H4 (cell line): ENCODE measurements at regions not wholly inside any gene's neighbourhood (a gene's known extent, or its start where the extent isn't known, plus 50 kb on each side); places are given as distances from the start of the nearest gene placed in this dataset.
A peak's percentile ranks its signal among the peaks of the same experiment; 100 is the strongest.
"Not testable (repeated sequence)": the region's sequence is repeated elsewhere in the genome, so short reads cannot be mapped to it uniquely, and the experiment has no call there.

ENCODE experiments used
- DNase-seq: peaks from one replicate; pipeline ENCODE4 v3.0.0-alpha.2; 2015; ENCODE audit warnings: low spot score

- DNase-seq, result no peak
Measured at GRCh38 chr14:87632796-87633195, 360.2 kb downstream of the GALC start.

- no peak for DNase-seq
Measured at GRCh38 chr14:87630846-87631245, 362.1 kb downstream of the GALC start.

- DNase-seq, result no peak
Measured at GRCh38 chr14:87629788-87630187, 363.2 kb downstream of the GALC start.

GRCh38 chr14:87628780-87629179 lies 364.2 kb downstream of the GALC start:
- DNase-seq, result no peak

- peak; percentile 58 for DNase-seq
Measured at GRCh38 chr14:87628129-87628528, 364.9 kb downstream of the GALC start.

- no peak for DNase-seq
Measured at GRCh38 chr14:87626266-87626665, 366.7 kb downstream of the GALC start.

DNA sequence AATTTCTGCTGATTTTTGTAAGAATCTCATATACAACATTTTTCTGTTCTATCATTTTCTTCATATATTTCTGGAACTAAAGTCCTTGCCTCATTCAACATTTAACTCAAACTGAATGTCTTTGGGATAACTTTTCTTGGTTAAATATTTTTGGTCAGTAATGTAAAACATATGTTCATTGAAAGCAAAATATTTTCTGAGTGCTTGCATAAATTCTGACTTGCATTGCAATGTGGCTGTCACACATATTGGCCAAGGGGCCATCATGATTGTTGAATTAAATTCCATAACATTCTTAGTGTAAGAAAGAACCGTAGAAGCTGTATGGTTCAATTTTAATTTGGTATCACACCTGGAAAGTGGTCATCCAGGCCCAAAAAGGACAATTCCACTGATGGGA lies 369.4 kb downstream of the GALC start:
- no peak for DNase-seq

- DNase-seq, result no peak
Measured at GRCh38 chr14:87617079-87617478, 375.9 kb downstream of the GALC start.

DNA sequence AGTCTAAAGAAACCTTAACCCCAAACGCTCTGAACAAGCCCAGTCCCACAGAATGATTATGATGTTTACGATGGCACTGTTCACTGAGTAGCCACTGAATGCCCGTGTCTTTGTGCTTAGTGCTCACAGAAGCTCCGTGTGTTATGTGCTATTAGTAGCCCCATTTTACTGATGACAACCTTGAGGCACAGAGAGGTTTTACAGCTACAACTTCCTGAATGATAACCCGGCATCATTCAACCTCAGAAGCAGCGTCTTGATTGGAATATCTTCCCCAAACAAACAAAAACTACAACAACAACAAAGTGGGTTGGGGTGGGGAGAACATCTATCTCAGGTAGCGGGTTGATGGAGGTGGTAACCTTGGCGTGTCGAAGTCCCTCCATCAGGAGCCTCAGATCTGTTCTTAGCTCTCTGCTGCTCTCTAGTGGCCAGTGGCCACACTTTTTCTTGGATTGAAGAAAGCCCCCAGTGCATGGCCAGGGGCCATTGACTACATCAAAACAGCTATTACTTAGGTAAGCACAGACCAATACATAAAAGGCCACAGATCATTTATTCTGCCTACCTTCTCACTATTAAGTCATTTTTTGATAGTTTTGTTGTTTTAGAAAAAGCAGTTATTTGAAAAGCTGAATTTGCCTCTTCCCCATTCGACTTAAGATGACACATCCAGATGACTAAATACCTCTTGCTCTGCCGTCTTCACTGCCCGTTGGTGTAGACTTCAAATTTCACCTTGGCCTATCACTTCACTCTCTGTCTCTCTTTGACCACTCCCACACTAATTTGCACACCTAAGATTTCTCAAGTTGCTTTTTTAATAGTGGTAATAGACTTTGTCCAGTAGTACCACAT lies 376.9 kb downstream of the GALC start:
- peak; percentile 44 for DNase-seq

DNA sequence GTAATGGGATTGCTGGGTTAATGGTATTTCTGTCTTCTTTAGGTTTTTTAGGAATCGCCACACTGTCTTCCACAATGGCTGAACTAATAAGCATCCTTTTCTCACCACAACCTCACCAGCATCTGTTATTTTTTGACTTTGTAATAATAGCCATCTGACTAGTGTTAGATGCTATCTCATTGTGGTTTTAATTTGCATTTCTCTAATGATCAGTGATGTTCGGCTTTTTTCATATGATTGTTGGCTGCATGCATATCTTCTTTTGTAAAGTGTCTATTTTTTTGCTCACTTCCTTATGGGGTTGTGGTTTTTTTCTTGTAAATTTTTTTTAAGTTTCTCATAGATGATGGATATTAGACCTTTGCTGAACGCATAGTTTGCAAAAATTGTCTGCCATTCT lies 377.9 kb downstream of the GALC start:
- DNase-seq, result no peak

- no peak for DNase-seq
Measured at GRCh38 chr14:87613881-87614280, 379.1 kb downstream of the GALC start.

DNA sequence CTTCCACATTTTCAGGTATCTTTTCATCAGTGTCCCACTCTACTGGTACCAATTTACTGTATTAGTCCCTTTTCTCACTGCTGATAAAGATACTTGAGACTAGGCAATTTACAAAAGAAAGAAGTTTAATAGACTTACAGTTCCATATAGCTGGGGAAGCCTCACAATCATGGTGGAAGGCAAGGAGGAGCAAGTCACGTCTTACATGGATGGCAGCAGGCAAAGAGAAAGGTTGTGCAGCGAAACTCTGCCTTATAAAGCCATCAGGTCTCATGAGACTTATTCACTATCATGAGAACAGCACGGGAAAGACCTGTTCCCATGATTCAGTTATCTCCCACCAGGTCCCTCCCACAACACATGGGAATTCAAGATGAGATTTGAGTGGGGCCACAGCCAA lies 385.9 kb downstream of the GALC start:
- not testable (repeated sequence) for DNase-seq

DNA sequence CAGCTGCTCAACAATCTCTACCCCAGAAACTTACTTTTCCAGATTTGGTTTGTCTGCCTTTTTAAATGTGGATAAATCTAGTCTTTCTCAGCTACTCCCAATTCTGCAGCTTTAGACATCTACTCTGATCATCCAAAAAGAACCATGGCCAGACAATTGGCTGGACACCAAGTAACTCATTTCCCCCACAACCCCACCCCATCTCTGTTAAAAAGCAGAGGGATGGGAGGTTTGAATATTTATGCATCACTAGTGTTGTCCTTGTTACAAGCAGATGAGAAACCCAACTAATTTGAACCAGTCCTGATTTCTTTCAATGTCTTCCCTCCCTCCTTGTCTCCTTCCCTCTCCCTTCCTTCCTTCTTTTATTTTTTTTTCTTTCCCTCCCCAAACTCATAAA lies 391.9 kb downstream of the GALC start:
- no peak for DNase-seq

- DNase-seq, result no peak
Measured at GRCh38 chr14:87600240-87600639, 392.7 kb downstream of the GALC start.

GRCh38 chr14:87581298-87581697 lies 411.7 kb downstream of the GALC start:
- no peak for DNase-seq

GRCh38 chr14:87579036-87579435 lies 413.9 kb downstream of the GALC start:
- DNase-seq, result no peak

GRCh38 chr14:87575378-87575777 lies 417.6 kb downstream of the GALC start:
- DNase-seq, result no peak

DNA sequence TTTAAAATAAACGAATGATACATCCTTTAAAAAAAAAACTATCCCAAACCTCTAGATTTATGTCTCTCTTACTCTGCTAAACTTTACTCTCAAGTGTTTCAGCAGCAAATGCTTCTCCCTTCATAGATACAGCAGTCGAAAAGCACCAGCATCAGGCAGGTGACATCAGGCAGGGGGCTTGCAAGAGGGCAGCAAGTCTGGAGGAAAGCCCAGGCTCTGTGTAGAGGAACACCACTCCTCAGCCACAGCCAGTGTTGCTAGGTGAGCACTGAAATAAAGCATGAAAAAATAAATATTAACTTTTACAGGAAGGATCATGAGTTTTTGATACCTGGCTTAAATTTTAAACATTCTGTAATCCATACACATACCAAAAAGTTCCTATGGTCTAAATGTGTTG lies 419.4 kb downstream of the GALC start:
- no peak for DNase-seq

- DNase-seq, result no peak
Measured at GRCh38 chr14:87567618-87568295, 425.2 kb downstream of the GALC start.

GRCh38 chr14:87566991-87567390 lies 426.0 kb downstream of the GALC start:
- peak; percentile 5 for DNase-seq

DNA sequence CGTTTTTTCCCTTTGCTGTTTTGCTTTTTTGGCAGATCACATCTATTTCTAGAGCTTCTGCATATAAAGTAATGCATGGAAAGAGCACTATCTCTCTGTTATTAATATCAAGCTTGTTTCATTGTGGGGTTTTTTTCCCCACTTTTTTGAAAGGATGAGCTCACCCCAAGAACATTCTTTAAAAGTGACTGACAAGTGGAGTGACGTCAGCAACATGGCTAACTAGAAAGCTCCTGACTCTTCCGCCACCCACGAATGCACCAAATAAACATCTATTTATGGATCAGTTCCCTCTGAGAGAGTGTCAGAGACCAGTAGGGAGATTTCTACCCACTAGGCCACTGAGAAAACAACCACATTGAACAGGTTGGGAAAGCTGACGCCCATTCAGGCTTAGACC lies 445.4 kb downstream of the GALC start:
- no peak for DNase-seq

DNA sequence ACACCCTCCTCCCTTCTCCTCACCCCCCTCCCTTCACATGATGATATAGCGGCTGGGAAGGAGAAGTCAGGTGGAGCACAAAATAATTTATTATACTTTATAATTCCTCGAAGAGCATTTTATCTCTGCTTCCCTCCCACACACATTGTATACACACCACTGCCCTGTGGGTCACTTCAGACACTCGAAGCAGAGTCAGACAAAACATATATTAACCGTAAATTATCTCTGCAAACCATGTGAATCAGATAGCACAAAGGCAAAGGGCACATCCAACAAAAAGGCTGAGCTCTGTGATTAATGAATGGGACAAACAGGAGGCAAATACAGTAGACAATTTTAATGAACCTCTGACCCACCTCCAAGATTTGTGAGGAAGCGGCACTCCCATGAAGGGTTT lies 450.7 kb downstream of the GALC start:
- DNase-seq, result no peak

GRCh38 chr14:87540339-87540738 lies 452.6 kb downstream of the GALC start:
- no peak for DNase-seq
